Kidney (tissue), 13 donors: ENCODE measurements at regions not wholly inside any gene's neighbourhood (a gene's known extent, or its start where the extent isn't known, plus 50 kb on each side); places are given as distances from the start of the nearest gene placed in this dataset.

Source experiments
- DNase-seq, 5 donors: peaks; one replicate each; pipeline ENCODE4 v3.0.0-alpha.2; 2013 to 2020
- FAIRE-seq: peaks from 2 replicates; lab custom pipeline; 2012; peaks lifted over from hg19 to GRCh38; lab: Jason Lieb, UNC
- H3K27ac ChIP-seq, 2 donors: one replicate each; pipeline ENCODE4 v1.7.0; 2013; ENCODE audit warnings: low read depth in 2 of 2, low read length in 2 of 2, inconsistent platforms in 1 of 2
- H3K27me3 ChIP-seq: one replicate; pipeline ENCODE4 v1.7.1; 2013; ENCODE audit warnings: low read length, inconsistent platforms; ENCODE audit not compliant: control insufficient read depth, insufficient read depth
- H3K36me3 ChIP-seq, 3 donors: one replicate each; pipeline versions ENCODE4 v1.7.0 to v1.7.1; 2013; ENCODE audit warnings: low read length in 3 of 3, control low read depth in 1 of 3, inconsistent platforms in 1 of 3; ENCODE audit not compliant: insufficient read depth in 3 of 3, control insufficient read depth in 2 of 3
- H3K4me1 ChIP-seq, 3 donors: one replicate each; pipeline versions ENCODE4 v1.7.0 to v1.7.1; 2013; ENCODE audit warnings: low read length in 3 of 3, inconsistent platforms in 1 of 3, low read depth in 1 of 3; ENCODE audit not compliant: control insufficient read depth in 2 of 3, insufficient read depth in 2 of 3
- H3K4me3 ChIP-seq, 3 donors: one replicate each; pipeline versions ENCODE4 v1.7.0 to v1.8.1; 2013; ENCODE audit warnings: low read length in 3 of 3, control low read depth in 1 of 3, inconsistent platforms in 1 of 3
- H3K9ac ChIP-seq, 3 donors: one replicate each; pipeline versions ENCODE4 v1.7.0 to v1.7.1; 2013; ENCODE audit warnings: low read length in 3 of 3, control low read depth in 1 of 3, inconsistent platforms in 1 of 3
- H3K9me3 ChIP-seq, 3 donors: one replicate each; pipeline versions ENCODE4 v1.7.0 to v1.7.1; 2013; ENCODE audit warnings: low read length in 3 of 3, control low read depth in 1 of 3, inconsistent platforms in 1 of 3; ENCODE audit not compliant: control insufficient read depth in 2 of 3, insufficient read depth in 1 of 3
- CTCF ChIP-seq: IDR thresholded peaks from 3 replicates; pipeline ENCODE4 v1.5.1; 2012; ENCODE audit warnings: mild to moderate bottlenecking, moderate library complexity, borderline replicate concordance; ENCODE audit not compliant: insufficient read depth; ENCODE audit errors: extremely low read depth
- intact Hi-C: fragments of 100-400 bp; cut with DNase I; formaldehyde crosslinking; loops from one replicate; pipeline ENCODE4 v1.11.1; 2022
- donor health status: control.
- donor health status: control.
- donor health status: control.
- donor health status: control.
- donor health status: control.
- donor health status: DM: yes; HTN: yes; CAD: no.
- donor health status: Normal renal cell carcinoma (clear cell type).

GRCh38 chr6:48628316-48628715, 517.3 kb upstream of the PTCHD4 start:
- DNase-seq: no peak
- Histone ChIP-seq H3K36me3 (no peaks in the 10 kb centered on the region), H3K9me3 (no peaks in the 10 kb centered on the region), H3K9ac (no peak overlapping the region), H3K27ac (no peak overlapping the region), H3K4me1 (no peaks in the 10 kb centered on the region), H3K27me3 (no peaks in the 10 kb centered on the region), H3K4me3 (no peak overlapping the region)
- intact Hi-C loops: no loop called here
- no peak for FAIRE-seq
- TF ChIP-seq CTCF: no peak

- Histone ChIP-seq H3K36me3 (no peaks in the 10 kb centered on the region), H3K9ac (no peak overlapping the region), H3K9me3 (no peaks in the 10 kb centered on the region), H3K4me3 (no peak overlapping the region), H3K27ac (no peak overlapping the region), H3K4me1 (no peaks in the 10 kb centered on the region), H3K27me3 (no peaks in the 10 kb centered on the region)
- intact Hi-C loops: no loop called here
- TF ChIP-seq CTCF: no peak
- no peak for DNase-seq
- no peak for FAIRE-seq
These were observed 515.4 kb upstream of the PTCHD4 start for GRCh38 chr6:48626421-48626820.

GRCh38 chr6:48624631-48625030, 513.6 kb upstream of the PTCHD4 start:
- no peak overlapping the region for H3K4me3 ChIP-seq
- H3K27me3 ChIP-seq: no peaks in the 10 kb centered on the region
- H3K36me3 ChIP-seq: no peaks in the 10 kb centered on the region
- no peak overlapping the region for H3K27ac ChIP-seq
- H3K9me3 ChIP-seq: no peaks in the 10 kb centered on the region
- H3K4me1 ChIP-seq: no peaks in the 10 kb centered on the region
- no peak for FAIRE-seq
- H3K9ac ChIP-seq: no peak overlapping the region
- DNase-seq: no peak
- intact Hi-C loops: no loop called here
- TF ChIP-seq CTCF: no peak

- no peaks in the 10 kb centered on the region for H3K36me3 ChIP-seq
- no peak overlapping the region for H3K9ac ChIP-seq
- intact Hi-C loops: no loop called here
- no peak for DNase-seq
- H3K4me3 ChIP-seq: no peak overlapping the region
- H3K27ac ChIP-seq: no peak overlapping the region
- no peaks in the 10 kb centered on the region for H3K9me3 ChIP-seq
- H3K27me3 ChIP-seq: no peaks in the 10 kb centered on the region
- FAIRE-seq: no peak
- H3K4me1 ChIP-seq: no peaks in the 10 kb centered on the region
- no peak for TF ChIP-seq CTCF
These were observed 508.8 kb upstream of the PTCHD4 start for GRCh38 chr6:48619771-48620170.
